Endothelial cell of umbilical vein (primary cell): ENCODE measurements at regions not wholly inside any gene's neighbourhood (a gene's known extent, or its start where the extent isn't known, plus 50 kb on each side); places are given as distances from the start of the nearest gene placed in this dataset.

ENCODE experiments used
- BruUV-seq: library from RNA; stranded (reverse); fragments of 400-500 nt; replicated peaks from 2 replicates; lab custom pipeline; 2021; lab: Mats Ljungman, UMichigan
- CTCF ChIA-PET: fragments of 300-600, 350-600 bp; sonication (Branson Sonifier 250); formaldehyde crosslinking; loops from one replicate; lab custom pipeline; 2021; ENCODE audit warnings: antibody characterized with exemption, inconsistent platforms; lab: Charles Lee
- POLR2A ChIA-PET: fragments of 300-600, 350-600 bp; sonication (Branson Sonifier 250); formaldehyde crosslinking; loops from one replicate; lab custom pipeline; 2021; ENCODE audit warnings: antibody characterized with exemption, inconsistent platforms; lab: Charles Lee
- DNase-seq: peaks from one replicate; pipeline ENCODE4 v3.0.0-alpha.2; 2011; ENCODE audit warnings: low read depth, low spot score
- FAIRE-seq: peaks from 2 replicates; lab custom pipeline; 2011; peaks lifted over from hg19 to GRCh38; lab: Jason Lieb, UNC
- H2AFZ ChIP-seq: 2 replicates; pipeline ENCODE4 v1.6.0; 2012; ENCODE audit warnings: low read depth, low read length, control low read depth, inconsistent platforms
- H3K27ac ChIP-seq: 2 replicates; pipeline ENCODE4 v1.5.1; 2011; ENCODE audit warnings: low read depth, mild to moderate bottlenecking, control low read depth, low read length, moderate library complexity; ENCODE audit not compliant: insufficient read depth
- H3K27me3 ChIP-seq, 2 experiments: 2 replicates each; pipeline versions ENCODE4 v1.6.0 to v1.6.1; 2011; ENCODE audit warnings: low read length in 2 of 2, mixed read lengths in 1 of 2; ENCODE audit not compliant: control insufficient read depth in 2 of 2, insufficient read depth in 2 of 2
- H3K36me3 ChIP-seq, 2 experiments: 2 replicates in 1 of 2; 3 replicates in 1 of 2; pipeline ENCODE4 v1.5.1; 2011; ENCODE audit warnings: low read length in 2 of 2, mild to moderate bottlenecking in 1 of 2, moderate library complexity in 1 of 2; ENCODE audit not compliant: control insufficient read depth in 2 of 2, insufficient read depth in 2 of 2; ENCODE audit errors: extremely low read depth in 1 of 2
- H3K4me1 ChIP-seq: 3 replicates; pipeline ENCODE4 v1.5.1; 2011; ENCODE audit warnings: mild to moderate bottlenecking, low read length; ENCODE audit not compliant: control insufficient read depth, insufficient read depth; ENCODE audit errors: extremely low read depth
- H3K4me2 ChIP-seq: 2 replicates; pipeline ENCODE4 v1.6.1; 2011; ENCODE audit warnings: low read length, control low read depth, mixed read lengths; ENCODE audit not compliant: insufficient read depth
- H3K4me3 ChIP-seq, 3 experiments: fragments of 200-600 bp in 1 of 3; sonication (generic), shearing (Covaris generic) in 1 of 3; replicated peaks in 1 of 3; 2 replicates each; pipeline ENCODE4 v1.5.1; 2011 to 2016; ENCODE audit warnings: control low read depth in 3 of 3, low read length in 3 of 3, mild to moderate bottlenecking in 2 of 3, inconsistent platforms in 1 of 3, low read depth in 1 of 3, moderate library complexity in 1 of 3; ENCODE audit not compliant: insufficient read depth in 1 of 3
- H3K79me2 ChIP-seq: 2 replicates; pipeline ENCODE4 v1.6.0; 2012; ENCODE audit warnings: low read length, inconsistent platforms; ENCODE audit not compliant: control insufficient read depth, insufficient read depth
- H3K9ac ChIP-seq: replicated peaks from 2 replicates; pipeline ENCODE3; 2011; ENCODE audit warnings: low read length, control low read depth; ENCODE audit not compliant: insufficient read depth; ENCODE audit errors: extremely low read depth
- H3K9me1 ChIP-seq: replicated peaks from 3 replicates; pipeline ENCODE4 v1.6.0; 2011; ENCODE audit warnings: mild to moderate bottlenecking, low read length; ENCODE audit not compliant: control insufficient read depth, insufficient read depth; ENCODE audit errors: extremely low read depth
- H3K9me3 ChIP-seq: replicated peaks from 2 replicates; pipeline ENCODE4 v1.5.1; 2012; ENCODE audit warnings: low read length, inconsistent platforms; ENCODE audit not compliant: control insufficient read depth, insufficient read depth
- H4K20me1 ChIP-seq: replicated peaks from 2 replicates; pipeline ENCODE3; 2011; ENCODE audit warnings: mild to moderate bottlenecking, low read length; ENCODE audit not compliant: control insufficient read depth, insufficient read depth; ENCODE audit errors: extremely low read depth
- CTCF ChIP-seq, 2 donors: IDR thresholded peaks; 1 replicate in 1 of 2; 2 replicates in 1 of 2; pipeline ENCODE4 v1.5.1; 2011; ENCODE audit warnings: low read length in 2 of 2, mild to moderate bottlenecking in 2 of 2, moderate library complexity in 2 of 2, control low read depth in 1 of 2, inconsistent platforms in 1 of 2, low read depth in 1 of 2; ENCODE audit not compliant: insufficient read depth in 1 of 2; ENCODE audit errors: extremely low read depth in 1 of 2
- EZH2 ChIP-seq: IDR thresholded peaks from 2 replicates; pipeline ENCODE4 v1.6.1; 2012; ENCODE audit warnings: borderline replicate concordance, low read depth, mild to moderate bottlenecking, moderate library complexity, low read length, inconsistent platforms; ENCODE audit not compliant: severe bottlenecking
- FOS ChIP-seq: IDR thresholded peaks from 2 replicates; pipeline ENCODE4 v1.6.1; 2011; ENCODE audit warnings: mild to moderate bottlenecking, low read length, moderate library complexity, borderline replicate concordance; ENCODE audit not compliant: insufficient read depth
- GATA2 ChIP-seq: IDR thresholded peaks from 2 replicates; pipeline ENCODE4 v1.7.0; 2011; ENCODE audit warnings: low read depth, mild to moderate bottlenecking, moderate library complexity, mixed read lengths, low read length; ENCODE audit not compliant: insufficient read length, insufficient read depth
- JUN ChIP-seq: IDR thresholded peaks from 2 replicates; pipeline ENCODE4 v1.6.1; 2011; ENCODE audit warnings: borderline replicate concordance, low read depth; ENCODE audit not compliant: insufficient read length, insufficient read depth
- MYC ChIP-seq: IDR thresholded peaks from one replicate; pipeline ENCODE4 v1.6.1; 2011; ENCODE audit warnings: mild to moderate bottlenecking, low read depth, low read length
- POLR2A ChIP-seq: IDR thresholded peaks from 2 replicates; pipeline ENCODE4 v1.6.1; 2012; ENCODE audit warnings: low read depth, mild to moderate bottlenecking, control low read depth, low read length
- POLR2AphosphoS5 ChIP-seq: IDR thresholded peaks from 2 replicates; pipeline ENCODE4 v1.6.1; 2012; ENCODE audit warnings: low read depth, mild to moderate bottlenecking, control low read depth, low read length, moderate library complexity; ENCODE audit not compliant: insufficient read depth
- dilution Hi-C: fragments of 300-500 bp; cut with MboI; formaldehyde crosslinking; loops from one replicate; pipeline ENCODE4 v1.15.0; 2019; ENCODE audit warnings: low sequenced_read_pairs; ENCODE audit not compliant: extremely low pct_ligation_motif_present
- intact Hi-C: fragments of 100-400 bp; cut with micrococcal nuclease; formaldehyde crosslinking; loops from one replicate; pipeline ENCODE4 v1.10.0; 2022
- TF ChIP-seq, protein P1 (sequence below): IDR thresholded peaks from 2 replicates; pipeline ENCODE4 v1.6.1; 2011; ENCODE audit not compliant: insufficient read depth, insufficient read length

DNA sequence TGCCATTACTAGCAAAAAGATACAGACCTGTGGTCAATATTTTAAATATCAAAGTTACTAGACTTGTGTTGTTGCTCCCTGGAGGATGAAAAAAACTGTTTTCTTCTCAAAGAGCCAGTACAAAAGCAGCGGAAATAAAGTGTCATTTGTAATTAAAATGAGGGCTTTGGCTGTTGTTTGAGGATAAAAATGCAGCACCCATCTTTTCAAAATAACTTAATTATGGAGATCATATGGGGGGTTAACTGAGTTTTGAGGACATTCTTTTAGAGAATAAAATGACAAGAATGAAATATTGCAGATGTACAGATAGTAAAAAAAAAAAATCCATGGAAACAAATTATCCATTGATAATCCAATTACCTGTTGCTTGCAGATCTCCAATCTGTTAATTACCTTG is 1484.4 kb downstream of the LRRC4C start:
- no TSS peak for BruUV-seq
- POLR2A ChIA-PET = no interaction called here
- Histone ChIP-seq H3K9me1 (no peaks in the 10 kb centered on the region), H4K20me1 (no peaks in the 10 kb centered on the region), H3K4me1 (no peaks in the 10 kb centered on the region), H3K9me3 (no peaks in the 10 kb centered on the region), H3K27ac (no peak overlapping the region), H3K9ac (no peak overlapping the region), H3K4me2 (no peak overlapping the region), H3K4me3 (no peak overlapping the region), H3K27me3 (no peaks in the 10 kb centered on the region), H2AFZ (no peak overlapping the region), H3K79me2 (no peaks in the 10 kb centered on the region), H3K36me3 (no peaks in the 10 kb centered on the region)
- FAIRE-seq = no peak
- dilution Hi-C loops = no loop called here
- no peak for TF ChIP-seq POLR2AphosphoS5
- TF ChIP-seq JUN = no peak
- TF ChIP-seq GATA2 = no peak
- no peak for TF ChIP-seq CTCF (IDR thresholded peaks at IDR 0.05; ENCODE audit: extremely low read depth in 1 of 2, insufficient read depth in 1 of 2, low read depth in 1 of 2, low read length in 2 of 2)
- no peak for TF ChIP-seq MYC
- no peak for TF ChIP-seq FOS
- TF ChIP-seq, protein P1, sequence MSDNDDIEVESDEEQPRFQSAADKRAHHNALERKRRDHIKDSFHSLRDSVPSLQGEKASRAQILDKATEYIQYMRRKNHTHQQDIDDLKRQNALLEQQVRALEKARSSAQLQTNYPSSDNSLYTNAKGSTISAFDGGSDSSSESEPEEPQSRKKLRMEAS = no peak
- TF ChIP-seq EZH2 = no peak
- no peak for TF ChIP-seq POLR2A
- CTCF ChIA-PET = no interaction called here
- intact Hi-C loops = no loop called here
- no peak for DNase-seq
